ENCODE measurements at regions not wholly inside any gene's neighbourhood (a gene's known extent, or its start where the extent isn't known, plus 50 kb on each side); places are given as distances from the start of the nearest gene placed in this dataset.
"Not testable (repeated sequence)": the region's sequence is repeated elsewhere in the genome, so short reads cannot be mapped to it uniquely, and the experiment has no call there.

DNA sequence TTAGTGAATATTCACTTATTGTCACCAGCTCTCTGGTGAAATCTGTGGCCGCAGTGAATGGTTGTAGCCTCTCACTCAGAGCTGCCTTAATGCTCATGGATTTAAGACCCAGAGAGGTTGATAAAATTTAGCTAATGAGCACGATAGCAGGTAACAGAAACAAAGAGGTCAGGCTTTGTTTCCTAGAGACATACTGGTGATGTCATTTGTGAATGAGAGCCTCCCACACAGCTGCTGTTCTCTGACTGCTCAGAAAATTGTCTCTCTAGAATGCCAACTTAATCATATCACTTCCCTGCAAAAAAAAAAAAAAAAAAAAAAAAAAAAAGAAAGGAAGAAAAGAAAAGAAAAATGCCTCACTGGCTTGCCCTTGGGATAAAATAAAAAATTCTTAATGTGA, 411.7 kb upstream of the MYT1L start:
- no peak for DNase-seq (ENCODE audit: low spot score)

DNA sequence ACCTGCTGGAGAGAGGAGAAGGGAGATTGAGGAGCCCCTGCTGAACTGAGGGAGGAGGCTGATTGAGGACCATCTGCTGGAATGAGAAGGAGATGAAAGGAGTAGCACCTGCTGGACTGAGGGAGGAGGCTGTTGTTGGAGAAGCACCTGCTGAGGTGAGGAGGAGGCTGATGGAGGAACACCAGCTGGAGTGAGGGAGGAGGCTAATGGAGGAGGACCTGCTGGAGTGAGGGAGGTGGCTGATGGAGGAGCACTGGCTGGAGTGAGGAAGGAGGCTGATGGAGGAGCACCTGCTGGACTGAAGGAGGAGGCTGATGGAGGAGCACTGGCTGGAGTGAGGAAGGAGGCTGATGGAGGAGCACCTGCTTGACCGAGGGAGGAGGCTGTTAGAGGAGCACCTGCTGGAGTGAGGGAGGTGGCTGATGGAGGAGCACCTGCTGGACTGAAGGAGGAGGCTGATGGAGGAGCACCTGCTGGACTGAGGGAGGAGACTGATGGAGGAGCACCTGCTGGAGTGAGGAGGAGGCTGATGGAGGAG, 409.2 kb upstream of the MYT1L start:
- DNase-seq (ENCODE audit: low spot score): no peak

DNA sequence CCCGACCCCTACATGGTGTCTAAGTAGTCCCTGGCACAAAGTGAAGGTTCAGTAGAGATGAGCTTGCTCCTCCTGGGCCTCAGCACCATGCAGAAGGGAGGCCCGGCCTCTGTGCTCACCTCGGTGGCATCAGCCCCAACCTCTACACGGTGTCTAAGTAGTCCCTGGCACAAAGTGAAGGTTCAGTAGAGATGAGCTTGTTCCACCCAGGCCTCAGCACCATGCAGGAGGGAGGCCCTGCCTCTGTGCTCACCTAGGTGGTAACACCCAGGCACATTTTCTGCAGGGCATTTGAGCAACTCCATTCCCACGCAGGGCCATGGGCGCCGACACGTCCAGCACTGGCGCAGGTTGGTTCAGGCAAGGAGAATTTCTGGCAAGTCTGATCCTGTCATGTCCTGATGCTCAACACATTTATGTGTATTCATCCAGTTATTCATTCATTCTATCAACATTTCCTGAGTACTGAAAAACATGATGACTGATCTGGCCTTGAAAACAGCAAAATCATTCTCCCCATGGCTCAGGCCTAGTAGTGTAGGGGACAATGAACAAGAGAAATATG, 408.2 kb upstream of the MYT1L start:
- DNase-seq (ENCODE audit: low spot score): no peak

DNA sequence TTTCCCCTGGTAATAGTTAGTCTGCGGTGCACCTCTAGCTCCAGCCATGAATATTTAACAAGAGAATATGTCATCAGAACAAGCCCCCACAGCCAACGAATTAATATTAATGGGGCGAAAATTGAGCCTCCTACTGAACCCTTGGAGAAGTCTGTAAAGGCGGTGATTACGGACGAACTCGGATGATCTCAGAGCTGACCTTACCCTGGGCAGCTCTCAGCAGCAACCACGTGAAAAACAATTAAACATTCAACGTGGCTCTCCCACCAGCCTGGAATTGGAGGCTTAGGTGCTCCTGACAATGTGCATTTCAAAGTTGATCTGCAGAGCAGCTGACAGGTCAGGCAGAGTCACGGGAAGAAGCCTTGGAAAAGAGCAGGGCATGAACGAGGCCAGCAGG, 407.6 kb upstream of the MYT1L start:
- DNase-seq (ENCODE audit: low spot score): no peak

DNA sequence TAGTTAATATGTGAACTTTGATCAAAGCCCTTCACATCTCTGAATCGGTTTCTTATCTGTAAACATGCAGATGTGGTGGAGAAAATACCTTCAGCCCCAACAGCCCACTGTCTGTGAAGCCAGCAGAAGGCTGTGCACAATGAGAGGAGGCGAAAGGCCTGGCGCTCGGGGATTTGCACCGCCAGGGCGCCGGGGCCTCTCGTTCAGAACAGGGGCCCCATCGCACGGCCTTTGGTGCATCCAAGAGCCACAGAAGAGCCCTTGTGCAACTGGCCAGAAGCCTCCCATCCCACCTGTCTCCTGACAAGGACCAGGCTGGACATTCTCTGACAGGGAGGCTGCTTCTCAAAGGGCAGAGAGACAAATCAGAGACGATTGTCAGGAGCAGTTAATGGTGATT, 407.2 kb upstream of the MYT1L start:
- no peak for DNase-seq (ENCODE audit: low spot score)

DNA sequence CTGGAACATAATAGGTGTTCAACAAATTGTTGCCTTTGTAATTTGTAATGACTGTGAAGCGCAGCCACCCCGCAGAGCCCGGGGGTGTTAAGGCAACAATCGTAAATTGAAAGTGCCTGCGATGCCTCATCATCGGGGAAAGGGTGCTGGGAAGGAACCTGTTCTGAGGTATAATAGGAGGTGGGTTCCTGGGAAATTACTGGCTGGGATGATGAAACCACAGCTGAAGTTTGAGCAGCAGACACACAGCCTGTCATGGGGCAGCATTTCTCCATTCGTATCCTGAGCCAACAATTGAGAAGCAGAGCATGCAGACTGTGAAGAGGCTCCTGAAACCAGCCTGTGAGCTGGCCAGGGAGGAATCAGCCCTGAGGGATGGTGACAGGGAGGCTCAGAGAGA, 404.0 kb upstream of the MYT1L start:
- no peak for DNase-seq (ENCODE audit: low spot score)

DNA sequence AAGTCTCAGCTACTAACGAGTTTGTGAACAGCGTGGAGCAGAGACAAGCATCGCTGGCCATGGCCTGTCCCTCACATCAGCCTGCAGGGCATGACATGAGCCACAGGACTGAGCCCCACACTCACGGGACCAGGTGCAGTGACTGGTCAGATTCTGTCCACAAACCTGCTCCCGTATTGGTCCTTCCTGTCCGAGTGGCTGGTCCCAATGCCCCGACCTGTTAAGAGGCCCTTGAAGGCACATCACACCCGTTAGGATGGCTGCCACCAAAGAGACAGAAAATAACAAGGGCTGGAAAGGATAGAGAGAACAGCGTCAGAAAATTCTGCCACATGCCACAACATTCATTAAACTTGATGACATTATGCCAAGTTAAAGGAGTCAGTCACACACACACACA, 403.2 kb upstream of the MYT1L start:
- no peak for DNase-seq (ENCODE audit: low spot score)

DNA sequence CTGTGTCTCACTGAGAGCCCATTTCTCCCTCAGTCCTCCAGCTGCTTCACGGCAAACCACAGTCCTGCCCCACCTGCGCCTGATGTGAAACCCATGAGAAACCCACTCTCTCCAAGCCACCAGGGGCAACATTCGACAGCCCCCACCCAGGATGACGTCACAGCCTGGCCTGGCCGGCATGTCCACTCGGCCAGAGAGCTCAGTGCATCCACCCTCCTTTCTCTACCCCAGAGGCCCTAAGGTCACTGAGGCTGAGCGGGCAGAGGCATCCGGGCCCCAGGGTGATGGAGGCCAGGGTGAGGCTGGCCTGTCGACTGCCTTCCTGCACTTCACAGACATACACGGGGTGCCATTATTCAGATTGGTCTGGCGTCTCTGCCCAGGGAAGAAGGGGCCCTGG, 402.7 kb upstream of the MYT1L start:
- DNase-seq (ENCODE audit: low spot score): no peak

DNA sequence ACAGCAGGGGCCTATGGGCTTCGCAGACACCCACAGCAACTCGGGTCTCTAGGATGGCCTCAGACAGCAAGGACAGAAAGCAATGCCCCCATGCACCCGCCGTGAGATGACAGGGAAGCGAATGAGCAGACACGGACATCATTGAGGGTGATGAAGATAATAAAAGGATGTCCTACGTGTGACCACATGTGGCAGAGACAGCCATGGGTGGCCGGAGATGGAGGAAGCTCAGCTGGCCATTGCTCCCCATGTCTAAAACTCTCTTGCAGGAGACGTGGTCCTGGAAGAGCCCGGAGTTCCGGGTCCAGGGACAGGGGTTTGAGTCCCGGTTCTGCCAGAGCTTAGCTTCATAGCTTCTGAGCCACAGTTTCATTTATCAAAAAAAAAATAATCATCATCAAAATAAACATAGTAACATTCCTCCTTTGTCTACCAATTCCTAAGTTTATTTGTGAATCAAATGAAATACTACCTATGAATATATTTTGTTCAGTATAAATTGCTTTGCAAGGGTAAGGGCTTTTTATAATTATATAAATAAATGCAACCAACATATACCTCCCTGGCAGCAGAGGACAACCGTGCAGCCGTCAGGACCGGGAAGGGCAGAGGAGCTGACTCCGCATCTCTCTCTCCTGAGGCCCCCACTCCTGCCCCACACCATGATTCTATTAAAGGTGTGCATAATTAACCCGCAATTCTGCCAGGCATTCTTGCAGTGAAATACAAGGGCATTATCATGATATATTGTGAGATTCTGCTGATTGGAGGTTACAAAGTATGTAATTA, 401.4 kb upstream of the MYT1L start:
- DNase-seq (ENCODE audit: low spot score): no peak

DNA sequence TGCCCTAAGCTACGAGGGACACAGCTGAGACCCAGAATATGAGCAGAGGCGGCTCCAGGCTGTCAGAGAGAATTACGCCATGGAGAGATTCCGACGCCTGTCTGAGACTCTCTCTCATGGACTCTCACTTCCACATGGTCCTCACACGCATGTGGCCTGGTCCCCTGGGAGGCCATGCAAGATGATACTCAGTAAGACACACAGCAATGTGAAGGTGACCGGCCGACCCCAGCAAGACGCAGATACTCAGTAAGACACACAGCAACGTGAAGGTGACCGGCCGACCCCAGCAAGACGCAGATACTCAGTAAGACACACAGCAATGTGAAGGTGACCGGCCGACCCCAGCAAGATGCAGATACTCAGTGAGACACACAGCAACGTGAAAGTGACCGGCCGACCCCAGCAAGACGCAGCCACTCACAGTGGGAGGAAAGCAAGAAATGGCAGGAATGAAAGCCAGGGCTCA, 400.8 kb upstream of the MYT1L start:
- no peak for DNase-seq (ENCODE audit: low spot score)

DNA sequence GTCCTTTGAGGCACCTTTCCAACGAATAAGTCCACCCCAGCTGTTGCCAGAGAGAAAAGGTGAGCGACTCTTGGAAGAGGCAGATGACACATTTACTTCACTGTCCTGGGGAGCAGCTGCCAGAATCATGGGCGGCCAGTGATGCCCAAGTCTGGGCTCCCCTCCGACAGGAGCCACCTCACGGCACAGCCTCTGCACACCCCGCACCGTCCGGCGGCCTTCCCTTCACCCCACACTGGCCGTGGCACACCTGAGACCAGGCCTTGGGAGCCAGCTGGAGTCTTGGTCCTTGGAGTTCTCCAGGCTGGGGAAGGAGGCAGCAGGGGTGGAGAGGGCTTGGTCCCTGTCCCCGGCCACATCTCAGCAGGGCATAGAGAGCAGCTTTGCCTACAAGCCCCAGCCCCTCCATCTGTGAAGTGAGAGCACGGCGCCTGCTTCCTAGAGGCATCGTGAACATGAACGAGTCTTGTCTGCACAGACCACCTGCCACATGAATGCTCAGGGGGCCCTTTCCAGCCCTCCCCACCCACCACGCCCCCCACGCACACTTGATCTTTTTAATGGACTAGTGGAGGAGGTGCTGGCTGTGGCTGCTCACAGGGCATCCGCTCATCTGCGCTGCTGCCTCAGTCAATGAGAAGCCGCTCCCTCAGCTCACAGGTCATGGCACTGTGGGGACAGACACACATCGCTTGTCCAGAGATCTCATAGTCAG, 400.2 kb upstream of the MYT1L start:
- no peak for DNase-seq (ENCODE audit: low spot score)

DNA sequence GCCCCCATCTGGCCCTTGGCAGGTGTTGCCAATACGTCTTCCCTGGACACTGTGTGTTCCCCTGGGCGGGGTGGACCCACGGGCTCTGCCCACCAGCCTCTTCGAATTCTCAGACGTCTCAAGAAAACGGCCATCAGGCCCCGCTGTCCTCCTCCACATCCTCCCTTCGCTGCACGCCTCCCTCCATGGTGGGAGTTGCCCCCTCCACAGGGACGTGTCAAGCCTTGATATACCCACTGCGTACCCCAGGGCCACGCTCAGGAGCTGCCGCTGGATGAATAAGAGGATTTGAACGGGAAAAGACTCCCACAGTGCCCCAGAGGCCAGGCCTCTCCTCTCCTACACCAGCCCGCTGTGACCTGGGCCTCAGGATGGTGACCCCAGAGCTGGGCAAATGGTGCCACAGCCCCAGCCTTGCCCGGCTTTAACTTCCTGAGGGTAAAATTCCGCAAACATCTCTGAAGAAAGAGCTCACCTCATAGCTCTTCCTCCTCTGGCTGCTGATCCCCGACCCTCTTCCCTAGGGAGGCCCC, 399.3 kb upstream of the MYT1L start:
- DNase-seq (ENCODE audit: low spot score): no peak

DNA sequence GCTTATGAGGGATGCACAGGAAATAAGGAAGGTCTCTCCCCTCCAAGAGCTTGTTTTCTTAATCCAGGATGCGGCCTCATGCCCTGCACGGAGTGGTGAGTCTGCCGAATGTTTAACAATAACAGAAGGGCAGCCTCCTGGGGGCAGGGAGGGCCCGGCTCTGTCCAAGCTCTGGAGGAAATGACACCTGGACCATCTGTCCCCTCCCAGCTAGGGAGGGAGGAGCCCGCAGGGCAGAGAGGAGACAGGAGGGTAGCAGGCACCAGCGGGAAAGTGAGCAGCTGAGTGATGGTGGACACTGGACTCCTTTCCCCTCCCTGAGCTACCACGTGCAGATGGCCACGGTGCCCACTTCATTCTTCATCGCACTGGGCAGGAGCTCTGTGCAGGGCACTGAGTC, 398.2 kb upstream of the MYT1L start:
- DNase-seq (ENCODE audit: low spot score): no peak

DNA sequence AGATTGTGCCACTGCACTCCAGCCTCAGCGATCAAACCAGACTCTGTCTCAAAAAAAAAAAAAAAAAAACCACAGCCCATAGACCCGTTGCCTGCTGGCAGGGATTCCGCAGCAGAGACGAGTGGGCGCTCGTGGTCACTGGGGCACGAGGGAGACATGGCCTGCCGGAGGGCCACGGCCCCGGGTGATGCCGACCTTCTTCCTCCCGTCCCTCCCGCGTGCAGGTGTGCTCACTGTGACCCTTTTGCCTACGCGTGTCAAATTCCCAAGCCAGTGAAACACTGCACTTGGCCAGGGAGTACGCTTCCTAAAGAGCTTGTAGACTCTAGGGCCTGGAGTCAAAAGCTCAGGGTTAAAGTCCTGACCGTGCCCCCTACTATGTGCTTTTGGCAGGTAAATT, 397.6 kb upstream of the MYT1L start:
- no peak for DNase-seq (ENCODE audit: low spot score)

DNA sequence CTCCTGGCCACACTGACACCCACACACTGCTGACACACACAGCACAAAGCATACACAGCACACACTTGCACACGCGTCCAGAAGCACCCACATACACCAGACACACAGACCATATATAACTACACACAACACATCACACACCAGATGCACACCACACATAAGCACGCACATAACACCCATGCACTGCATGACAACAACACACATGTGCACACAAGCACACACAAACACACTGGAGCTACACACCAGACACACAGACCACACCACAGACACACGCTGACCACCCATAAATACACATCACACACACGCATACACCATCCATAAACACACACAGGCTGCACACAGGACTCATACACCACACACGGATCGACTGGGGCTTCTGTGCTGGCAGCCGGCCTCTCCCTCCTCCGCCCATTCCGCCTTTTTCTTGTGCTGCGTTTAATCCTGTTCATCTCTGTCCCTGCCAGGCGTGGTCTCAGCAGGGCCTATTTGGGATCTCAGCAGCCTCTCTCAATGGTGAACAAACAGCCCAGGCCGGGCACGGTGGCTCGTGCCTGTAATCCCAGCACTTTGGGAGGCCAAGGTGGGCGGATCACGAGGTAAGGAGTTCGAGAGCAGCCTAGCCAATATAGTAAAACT, 396.9 kb upstream of the MYT1L start:
- no peak for DNase-seq (ENCODE audit: low spot score)

DNA sequence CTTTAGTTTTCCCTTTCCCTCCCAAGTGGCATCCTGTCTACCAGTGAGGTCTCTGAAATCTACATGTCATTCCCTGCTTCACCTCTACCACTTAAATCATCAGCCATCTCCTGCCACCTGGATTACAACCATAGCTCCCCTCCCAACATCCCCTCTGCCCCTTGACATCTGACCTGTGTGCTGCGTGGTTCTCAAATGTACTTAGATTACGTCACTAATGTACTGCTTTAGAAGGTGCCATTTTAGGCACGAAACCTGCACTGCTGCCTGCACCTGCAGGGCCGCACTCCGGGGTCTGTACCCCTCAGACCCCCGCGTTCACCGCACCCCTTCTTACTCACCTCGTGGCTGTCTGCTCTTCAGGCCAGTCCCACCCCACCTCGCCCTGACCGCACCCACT, 395.1 kb upstream of the MYT1L start:
- DNase-seq (ENCODE audit: low spot score): no peak

DNA sequence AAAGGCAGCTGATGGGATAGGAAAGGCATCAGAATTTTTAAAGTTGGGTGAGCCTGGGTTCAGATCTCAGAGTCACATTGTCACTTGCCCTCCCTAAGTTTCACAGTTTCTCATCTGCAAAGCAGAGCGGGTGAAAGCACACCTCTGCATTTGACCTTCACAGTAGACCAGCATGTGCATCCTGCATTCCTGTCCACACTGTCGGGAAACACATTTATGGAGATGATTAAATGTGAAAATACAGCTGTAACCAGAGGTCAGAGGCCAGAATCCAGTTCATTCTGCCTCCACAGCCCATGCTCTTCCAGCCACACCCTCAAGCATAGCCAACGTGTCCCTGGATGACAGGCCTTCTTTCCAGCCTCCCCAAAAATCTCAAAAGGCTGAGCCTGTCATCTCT, 392.0 kb upstream of the MYT1L start:
- DNase-seq (ENCODE audit: low spot score): no peak

DNA sequence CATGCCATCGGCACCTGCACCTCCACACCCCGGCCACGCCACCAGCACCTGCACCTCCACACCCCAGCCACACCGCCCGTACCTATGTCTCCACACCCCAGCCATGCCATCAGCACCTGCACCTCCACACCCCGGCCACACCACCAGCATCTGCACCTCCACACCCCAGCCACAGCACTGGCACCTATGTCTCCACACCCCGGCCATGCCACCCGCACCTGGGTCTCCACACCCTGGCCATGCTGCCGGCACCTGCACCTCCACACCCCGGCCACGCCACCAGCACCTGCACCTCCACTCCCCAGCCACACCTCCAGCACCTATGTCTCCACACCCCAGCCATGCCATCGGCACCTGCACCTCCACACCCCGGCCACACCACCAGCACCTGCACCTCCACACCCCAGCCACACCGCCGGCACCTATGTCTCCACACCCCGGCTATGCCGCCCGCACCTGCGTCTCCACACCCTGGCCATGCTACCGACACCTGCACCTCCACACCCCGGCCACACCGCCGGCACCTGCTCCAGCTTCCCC, 390.3 kb upstream of the MYT1L start:
- DNase-seq (ENCODE audit: low spot score): no peak

DNA sequence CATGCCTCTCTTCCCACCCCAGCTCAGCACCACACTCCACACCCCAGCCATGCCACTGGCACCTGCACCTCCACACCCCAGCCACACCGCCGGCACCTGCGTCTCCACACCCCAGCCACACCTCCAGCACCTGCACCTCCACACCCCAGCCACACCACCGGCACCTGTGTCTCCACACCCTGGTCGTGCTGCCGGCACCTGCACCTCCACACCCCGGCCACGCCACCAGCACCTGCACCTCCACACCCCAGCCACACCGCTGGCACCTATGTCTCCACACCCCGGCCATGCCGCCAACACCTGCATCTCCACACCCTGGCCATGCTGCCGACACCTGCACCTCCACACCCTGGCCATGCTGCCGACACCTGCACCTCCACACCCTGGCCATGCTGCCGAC, 389.7 kb upstream of the MYT1L start:
- not testable (repeated sequence) for DNase-seq (ENCODE audit: low spot score)

DNA sequence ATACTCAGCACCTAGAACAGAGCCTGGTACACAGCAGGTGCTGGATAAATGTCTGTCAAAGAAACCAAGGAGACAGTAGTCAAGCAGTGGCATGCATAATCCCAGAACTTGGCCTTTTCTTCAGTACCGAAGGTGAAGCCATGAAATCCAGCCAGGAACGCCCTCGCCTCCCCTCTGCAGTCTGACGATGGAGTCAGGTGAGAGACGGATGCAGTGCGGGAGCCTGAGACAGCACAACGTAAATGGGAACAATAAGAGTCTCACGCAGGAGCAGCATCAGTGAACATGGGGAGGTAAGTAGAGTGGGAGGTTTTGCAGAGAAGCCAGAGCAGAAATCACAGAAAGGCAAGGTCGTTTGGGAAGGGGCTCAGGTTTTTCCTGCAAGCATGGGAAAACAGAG, 389.3 kb upstream of the MYT1L start:
- no peak for DNase-seq (ENCODE audit: low spot score)

DNA sequence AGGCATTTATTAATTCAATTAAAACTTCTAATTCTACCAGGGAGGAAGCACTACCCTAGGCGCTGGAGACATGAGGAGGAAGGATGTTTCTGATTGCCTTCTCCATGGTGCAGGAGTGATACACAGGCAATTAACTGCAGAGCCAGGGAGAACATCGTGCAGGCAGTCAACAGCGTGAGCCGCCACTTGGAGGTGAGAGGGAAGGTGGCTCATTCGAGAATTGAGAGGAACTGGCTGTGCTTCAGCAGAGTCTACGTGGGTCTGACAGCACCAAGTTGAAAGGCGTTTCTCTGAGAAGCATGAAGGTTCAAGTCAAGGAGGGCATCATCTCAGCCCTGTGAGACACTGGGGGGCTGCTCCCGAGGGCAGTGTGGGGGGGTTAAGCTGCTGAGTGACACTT, 388.7 kb upstream of the MYT1L start:
- no peak for DNase-seq (ENCODE audit: low spot score)

DNA sequence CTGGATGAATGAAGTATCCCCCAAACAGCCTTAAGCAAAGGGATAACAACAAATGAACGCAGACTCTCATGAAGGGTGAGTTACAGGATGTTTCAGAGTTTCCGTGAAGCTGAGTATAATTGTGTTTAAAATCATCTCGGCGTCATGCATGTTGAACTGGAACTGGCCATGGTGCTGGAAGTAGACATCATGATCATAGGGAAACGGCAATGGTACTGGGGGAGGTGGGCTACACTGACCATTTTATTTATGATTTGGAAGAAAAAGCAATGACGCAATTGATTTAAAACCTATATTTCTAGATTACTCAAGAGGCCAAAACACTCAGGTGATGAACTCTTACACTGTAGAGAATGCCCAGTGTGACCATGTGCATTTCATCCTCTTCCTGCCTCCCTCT, 387.9 kb upstream of the MYT1L start:
- no peak for DNase-seq (ENCODE audit: low spot score)

Data from CD4-positive, alpha-beta T cell treated with Interleukin-15 for 4 hours (primary cell).